IMR-90 (cell line): ENCODE measurements at regions not wholly inside any gene's neighbourhood (a gene's known extent, or its start where the extent isn't known, plus 50 kb on each side); places are given as distances from the start of the nearest gene placed in this dataset.

Experiments
- ATAC-seq: fragments of 200-7000 bp; cut with Tn5 transposase; 2 replicates; pipeline ENCODE4 v1.9.1; 2020; ENCODE audit warnings: low read depth, mild to moderate bottlenecking, moderate library complexity
- BruUV-seq: library from RNA; stranded (reverse); fragments of 400-500 nt; replicated peaks from 2 replicates; lab custom pipeline; 2021; lab: Mats Ljungman, UMichigan
- CTCF ChIA-PET: fragments of 300-600 bp; formaldehyde crosslinking; extraction: SDS; loops from one replicate; lab custom pipeline; 2021; ENCODE audit warnings: antibody characterized with exemption; lab: Yijun Ruan, JAX
- POLR2A ChIA-PET: fragments of 300-600 bp; sonication (Branson Sonifier 250); formaldehyde crosslinking; loops from one replicate; lab custom pipeline; 2022; ENCODE audit warnings: antibody characterized with exemption; ENCODE audit not compliant: unreplicated experiment; lab: Charles Lee
- DNase-seq: peaks from one replicate; pipeline ENCODE4 v3.0.0; 2013
- H2AFZ ChIP-seq: replicated peaks from 2 replicates; pipeline ENCODE3; 2013; ENCODE audit warnings: low read length, mild to moderate bottlenecking; ENCODE audit not compliant: poor library complexity
- H2AK5ac ChIP-seq: 2 replicates; pipeline ENCODE4 v1.6.1; 2013; ENCODE audit warnings: low read depth, low read length, inconsistent platforms
- H2AK9ac ChIP-seq: replicated peaks from 2 replicates; pipeline ENCODE3; 2013; ENCODE audit warnings: mild to moderate bottlenecking, low read depth, low read length, moderate library complexity; ENCODE audit not compliant: poor library complexity
- H2BK120ac ChIP-seq: 2 replicates; pipeline ENCODE4 v1.6.1; 2013; ENCODE audit warnings: low read depth, low read length, inconsistent platforms
- H2BK15ac ChIP-seq: 3 replicates; pipeline ENCODE4 v1.6.1; 2013; ENCODE audit warnings: low read depth, low read length, inconsistent platforms
- H2BK20ac ChIP-seq: 2 replicates; pipeline ENCODE4 v1.6.1; 2013; ENCODE audit warnings: low read depth, mild to moderate bottlenecking, inconsistent platforms, low read length, moderate library complexity
- H2BK5ac ChIP-seq: 2 replicates; pipeline ENCODE4 v1.6.1; 2013; ENCODE audit warnings: mild to moderate bottlenecking, low read depth, low read length, inconsistent platforms; ENCODE audit not compliant: poor library complexity, severe bottlenecking
- H3K14ac ChIP-seq: replicated peaks from 2 replicates; pipeline ENCODE4 v1.6.1; 2013; ENCODE audit warnings: low read depth, low read length, inconsistent platforms
- H3K18ac ChIP-seq: 2 replicates; pipeline ENCODE4 v1.6.1; 2013; ENCODE audit warnings: low read depth, low read length, control low read depth
- H3K23ac ChIP-seq: 2 replicates; pipeline ENCODE4 v1.6.1; 2013; ENCODE audit warnings: low read depth, low read length, inconsistent platforms
- H3K27ac ChIP-seq: 2 replicates; pipeline ENCODE4 v1.5.1; 2013; ENCODE audit warnings: mild to moderate bottlenecking, control low read depth, low read length; ENCODE audit not compliant: insufficient read depth
- H3K27me3 ChIP-seq: 2 replicates; pipeline ENCODE4 v1.6.1; 2013; ENCODE audit warnings: low read length; ENCODE audit not compliant: control insufficient read depth, insufficient read depth
- H3K36me3 ChIP-seq: 2 replicates; pipeline ENCODE4 v1.6.1; 2013; ENCODE audit warnings: low read length, mixed read lengths; ENCODE audit not compliant: control insufficient read depth, insufficient read depth
- H3K4ac ChIP-seq: 2 replicates; pipeline ENCODE4 v1.6.1; 2013; ENCODE audit warnings: low read depth, low read length, inconsistent platforms
- H3K4me1 ChIP-seq: 2 replicates; pipeline ENCODE4 v1.6.1; 2013; ENCODE audit warnings: low read length, mixed read lengths; ENCODE audit not compliant: control insufficient read depth, insufficient read depth
- H3K4me2 ChIP-seq: 2 replicates; pipeline ENCODE4 v1.6.1; 2013; ENCODE audit warnings: low read depth, mild to moderate bottlenecking, control low read depth, low read length, moderate library complexity
- H3K4me3 ChIP-seq: 2 replicates; pipeline ENCODE4 v1.5.1; 2013; ENCODE audit warnings: low read depth, mild to moderate bottlenecking, control low read depth, low read length, moderate library complexity; ENCODE audit not compliant: insufficient read depth
- H3K56ac ChIP-seq: 2 replicates; pipeline ENCODE4 v1.6.1; 2013; ENCODE audit warnings: low read length, inconsistent platforms; ENCODE audit not compliant: insufficient read depth; ENCODE audit errors: extremely low read depth
- H3K79me1 ChIP-seq, 2 experiments: 2 replicates each; pipeline ENCODE4 v1.6.1; 2013; ENCODE audit warnings: low read length in 2 of 2, inconsistent platforms in 1 of 2, low read depth in 1 of 2
- H3K9ac ChIP-seq: 2 replicates; pipeline ENCODE4 v1.6.1; 2013; ENCODE audit warnings: low read depth, low read length, control low read depth
- H3K9me1 ChIP-seq: 2 replicates; pipeline ENCODE4 v1.6.1; 2013; ENCODE audit warnings: low read length, inconsistent platforms; ENCODE audit not compliant: insufficient read depth
- H3K9me3 ChIP-seq: 2 replicates; pipeline ENCODE4 v1.6.1; 2013; ENCODE audit warnings: low read length; ENCODE audit not compliant: control insufficient read depth, insufficient read depth
- H4K20me1 ChIP-seq: 2 replicates; pipeline ENCODE4 v1.6.1; 2013; ENCODE audit warnings: low read length, inconsistent platforms; ENCODE audit not compliant: insufficient read depth
- H4K5ac ChIP-seq: 2 replicates; pipeline ENCODE4 v1.6.1; 2013; ENCODE audit warnings: mild to moderate bottlenecking, low read depth, low read length, control low read depth
- H4K8ac ChIP-seq, 2 experiments: 2 replicates each; pipeline ENCODE4 v1.6.1; 2013; ENCODE audit warnings: low read depth in 2 of 2, low read length in 2 of 2, control low read depth in 1 of 2, inconsistent platforms in 1 of 2
- H4K91ac ChIP-seq: 2 replicates; pipeline ENCODE4 v1.6.1; 2013; ENCODE audit warnings: low read depth, low read length, inconsistent platforms; ENCODE audit not compliant: insufficient read depth
- BHLHE40 ChIP-seq: fragments of 150-350 bp; IDR thresholded peaks from 2 replicates; pipeline ENCODE4 v1.6.1; 2016; ENCODE audit warnings: mild to moderate bottlenecking, low read depth, low read length
- CEBPB ChIP-seq: IDR thresholded peaks from 2 replicates; pipeline ENCODE4 v1.6.1; 2012; ENCODE audit warnings: low read depth, low read length, improper control_type of control experiment
- CHD1 ChIP-seq: IDR thresholded peaks from 2 replicates; pipeline ENCODE4 v1.6.1; 2012; ENCODE audit warnings: low read depth, low read length, improper control_type of control experiment
- CTCF ChIP-seq: conservative IDR thresholded peaks from 2 replicates; pipeline ENCODE4 v1.5.1; 2012; ENCODE audit warnings: mild to moderate bottlenecking, low read depth, low read length, improper control_type of control experiment
- FOS ChIP-seq: fragments of 150-350 bp; IDR thresholded peaks from 2 replicates; pipeline ENCODE4 v1.6.1; 2016; ENCODE audit warnings: low read depth, low read length
- MAFK ChIP-seq: IDR thresholded peaks from 2 replicates; pipeline ENCODE4 v1.6.1; 2012; ENCODE audit warnings: low read depth, low read length, improper control_type of control experiment
- MAZ ChIP-seq: IDR thresholded peaks from 2 replicates; pipeline ENCODE4 v1.6.1; 2012; ENCODE audit warnings: low read depth, mild to moderate bottlenecking, low read length, improper control_type of control experiment, moderate library complexity, borderline replicate concordance
- MXI1 ChIP-seq: IDR thresholded peaks from 2 replicates; pipeline ENCODE4 v1.6.1; 2012; ENCODE audit warnings: low read depth, mild to moderate bottlenecking, low read length, moderate library complexity, borderline replicate concordance
- NFE2L2 ChIP-seq: fragments of 150-350 bp; IDR thresholded peaks from 2 replicates; pipeline ENCODE4 v1.6.1; 2016; ENCODE audit warnings: low read depth, mild to moderate bottlenecking, low read length
- RAD21 ChIP-seq: IDR thresholded peaks from 2 replicates; pipeline ENCODE4 v1.6.1; 2012; ENCODE audit warnings: low read length, improper control_type of control experiment
- RCOR1 ChIP-seq: IDR thresholded peaks from 2 replicates; pipeline ENCODE4 v1.6.1; 2012; ENCODE audit warnings: mild to moderate bottlenecking, low read length, improper control_type of control experiment; ENCODE audit not compliant: insufficient replicate concordance
- RFX5 ChIP-seq: IDR thresholded peaks from 2 replicates; pipeline ENCODE4 v1.8.0; 2012; ENCODE audit warnings: low read depth, mild to moderate bottlenecking, low read length, moderate library complexity
- SMC3 ChIP-seq: fragments of 150-350 bp; IDR thresholded peaks from 2 replicates; pipeline ENCODE4 v1.6.1; 2016; ENCODE audit warnings: low read depth, mild to moderate bottlenecking, antibody characterized with exemption, low read length, moderate library complexity
- USF2 ChIP-seq: fragments of 150-350 bp; IDR thresholded peaks from 2 replicates; pipeline ENCODE4 v1.6.1; 2017; ENCODE audit warnings: mild to moderate bottlenecking, antibody characterized with exemption, low read length, low read depth
- WGBS, 2 experiments: methylation state at CpG; one replicate each; pipeline versions ENCODE4 v1.1.5 to v1.1.7; 2013; ENCODE audit warnings: missing lambda C conversion rate in 2 of 2; ENCODE audit not compliant: insufficient read length in 1 of 2; ENCODE audit errors: extremely low coverage in 2 of 2; 5-methylcytosine and 5-hydroxymethylcytosine counted together
- dilution Hi-C: fragments of 300-500 bp; cut with HindIII; formaldehyde crosslinking; loops from one replicate; pipeline ENCODE4 v1.14.3; 2018; ENCODE audit warnings: low sequenced_read_pairs; ENCODE audit not compliant: unreplicated experiment
- in situ Hi-C: fragments of 300-500 bp; cut with MboI; formaldehyde crosslinking; loops from 3 replicates; pipeline ENCODE4 v1.14.3; 2019; ENCODE audit warnings: low sequenced_read_pairs, inconsistent platforms, mixed read lengths
- intact Hi-C: fragments of 100-400 bp; cut with micrococcal nuclease; formaldehyde crosslinking; loops from 2 replicates; pipeline ENCODE4 v1.10.0; 2022

- no peak for TF ChIP-seq BHLHE40
Measured at GRCh38 chr17:79417476-79417988, 193.3 kb downstream of the RBFOX3 start (continued).

- Histone ChIP-seq H3K9me1 (no peaks in the 10 kb centered on the region), H2AK5ac (no peak overlapping the region), H3K23ac (no peak overlapping the region), H2BK120ac (no peak overlapping the region), H4K8ac (no peak overlapping the region), H2BK5ac (no peak overlapping the region), H3K27me3 (peaks cover 7% of the 10 kb centered on the region; the same call in 1 of the 2 replicates), H4K20me1 (no peaks in the 10 kb centered on the region), H3K79me1 (no peaks in the 10 kb centered on the region), H3K4me3 (no peak overlapping the region), H3K36me3 (no peaks in the 10 kb centered on the region), H3K56ac (no peak overlapping the region), H4K5ac (no peak overlapping the region), H4K91ac (no peak overlapping the region), H2BK20ac (no peak overlapping the region), H2AFZ (no peak overlapping the region), H2BK15ac (no peak overlapping the region), H3K18ac (no peak overlapping the region), H3K4me1 (no peaks in the 10 kb centered on the region), H3K27ac (no peak overlapping the region), H3K14ac (no peak overlapping the region), H3K4ac (no peak overlapping the region), H3K9ac (no peak overlapping the region), H3K9me3 (no peaks in the 10 kb centered on the region), H2AK9ac (no peak overlapping the region), H3K4me2 (no peak overlapping the region)
- dilution Hi-C loops (no loop called here), intact Hi-C loops (no loop called here), in situ Hi-C loops (no loop called here)
- POLR2A ChIA-PET: no interaction called here
- no peak for ATAC-seq
- no TSS peak for BruUV-seq
- no peak for DNase-seq
- 41% methylated on average over 5 of the region's 9 CpGs; no CpG with 5 or more reads in 1 of the 2 experiments for WGBS, 2 experiments
- CTCF ChIA-PET: no interaction called here
- TF ChIP-seq RAD21 (no peak), SMC3 (no peak), BHLHE40 (no peak), CEBPB (no peak), CHD1 (no peak), NFE2L2 (no peak), MXI1 (no peak), MAZ (no peak), RFX5 (no peak), MAFK (no peak), FOS (no peak), RCOR1 (no peak), CTCF (no peak), USF2 (no peak)
Measured at GRCh38 chr17:79415909-79416308, 194.9 kb downstream of the RBFOX3 start.
